Stimulated activated naive CD8-positive, alpha-beta T cell treated with anti-CD3 and anti-CD28 coated beads, Interleukin-15, amount 100 ng/mL, for 72 hours (primary cell): ENCODE measurements at regions not wholly inside any gene's neighbourhood (a gene's known extent, or its start where the extent isn't known, plus 50 kb on each side); places are given as distances from the start of the nearest gene placed in this dataset.

ENCODE experiments used
- ATAC-seq: fragments of 150-1000 bp; cut with Tn5 transposase; 2 replicates; pipeline ENCODE4 v1.10.0; 2021; ENCODE audit warnings: mild to moderate bottlenecking, moderate library complexity
- DNase-seq, 2 donors: peaks; one replicate each; pipeline ENCODE4 v3.0.0; 2021 to 2022
- H3K27ac Mint-ChIP-seq, 2 donors: one replicate each; pipeline ENCODE4 v1.8.0; 2022; ENCODE audit warnings: mild to moderate bottlenecking in 2 of 2, mixed read lengths in 2 of 2, moderate library complexity in 2 of 2
- H3K27me3 Mint-ChIP-seq: one replicate; pipeline ENCODE4 v1.8.0; 2022; ENCODE audit warnings: mixed read lengths
- H3K4me1 Mint-ChIP-seq: one replicate; pipeline ENCODE4 v1.8.0; 2022; ENCODE audit warnings: mild to moderate bottlenecking, mixed read lengths
- H3K4me3 Mint-ChIP-seq, 2 donors: one replicate each; pipeline ENCODE4 v1.8.0; 2022; ENCODE audit warnings: mild to moderate bottlenecking in 2 of 2, mixed read lengths in 2 of 2, moderate library complexity in 1 of 2
- H3K9me3 Mint-ChIP-seq, 2 donors: one replicate each; pipeline ENCODE4 v1.8.0; 2022; ENCODE audit warnings: mixed read lengths in 2 of 2

GRCh38 chr3:13254028-13254951 lies 165.8 kb downstream of the NUP210 start:
- Mint-ChIP-seq H3K4me1 (no peaks in the 10 kb centered on the region), H3K4me3 (no peak overlapping the region), H3K27ac (peak overlapping the region in 1 of 2 donors; percentile 34), H3K27me3 (peaks cover 14% of the 10 kb centered on the region), H3K9me3 (no peaks in the 10 kb centered on the region)
- no peak for DNase-seq
- no peak for ATAC-seq

- Mint-ChIP-seq H3K4me3 (no peak overlapping the region), H3K4me1 (no peaks in the 10 kb centered on the region), H3K27ac (no peak overlapping the region), H3K27me3 (peaks cover 14% of the 10 kb centered on the region), H3K9me3 (no peaks in the 10 kb centered on the region)
- no peak for DNase-seq
- ATAC-seq, result no peak
These were observed 166.7 kb downstream of the NUP210 start for GRCh38 chr3:13253208-13253937.

DNA sequence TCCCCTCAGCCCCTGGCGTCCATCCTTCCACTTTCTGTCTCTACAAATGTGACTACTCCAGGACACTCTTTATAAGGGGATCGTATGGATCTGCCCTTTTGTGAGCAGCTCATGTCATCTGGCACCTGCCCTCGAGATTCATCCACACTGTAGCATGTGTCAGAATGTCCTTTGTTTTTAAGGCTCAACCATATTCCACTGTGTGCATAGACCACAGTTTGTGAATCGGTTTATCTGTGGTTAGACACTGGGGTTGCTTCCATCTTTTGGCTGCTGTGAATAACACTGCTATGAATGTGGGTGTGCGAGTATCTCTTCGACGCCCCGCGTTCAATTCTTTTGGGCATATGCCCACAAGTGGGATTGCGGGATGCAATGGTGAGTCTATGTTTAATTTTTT lies 167.9 kb downstream of the NUP210 start:
- no peaks in the 10 kb centered on the region for H3K4me1 Mint-ChIP-seq
- H3K4me3 Mint-ChIP-seq, result no peak overlapping the region
- ATAC-seq (no peak), DNase-seq (no peak)
- H3K9me3 Mint-ChIP-seq, result no peaks in the 10 kb centered on the region
- no peak overlapping the region for H3K27ac Mint-ChIP-seq
- peaks cover 14% of the 10 kb centered on the region for H3K27me3 Mint-ChIP-seq

GRCh38 chr3:13251166-13251903 lies 168.8 kb downstream of the NUP210 start:
- DNase-seq (no peak), ATAC-seq (no peak)
- Mint-ChIP-seq H3K4me3 (no peak overlapping the region), H3K27me3 (peaks cover 14% of the 10 kb centered on the region), H3K27ac (no peak overlapping the region), H3K9me3 (no peaks in the 10 kb centered on the region), H3K4me1 (no peaks in the 10 kb centered on the region)

- no peak overlapping the region for H3K4me3 Mint-ChIP-seq
- ATAC-seq (no peak), DNase-seq (no peak)
- peaks cover 14% of the 10 kb centered on the region for H3K27me3 Mint-ChIP-seq
- no peaks in the 10 kb centered on the region for H3K9me3 Mint-ChIP-seq
- no peak overlapping the region for H3K27ac Mint-ChIP-seq
- no peaks in the 10 kb centered on the region for H3K4me1 Mint-ChIP-seq
These were observed 170.3 kb downstream of the NUP210 start for GRCh38 chr3:13249664-13250390.

GRCh38 chr3:13248640-13249039 lies 171.5 kb downstream of the NUP210 start:
- no peak for ATAC-seq
- Mint-ChIP-seq H3K4me3 (no peak overlapping the region), H3K27ac (no peak overlapping the region), H3K9me3 (no peaks in the 10 kb centered on the region), H3K4me1 (no peaks in the 10 kb centered on the region), H3K27me3 (peaks cover 14% of the 10 kb centered on the region)
- no peak for DNase-seq

DNA sequence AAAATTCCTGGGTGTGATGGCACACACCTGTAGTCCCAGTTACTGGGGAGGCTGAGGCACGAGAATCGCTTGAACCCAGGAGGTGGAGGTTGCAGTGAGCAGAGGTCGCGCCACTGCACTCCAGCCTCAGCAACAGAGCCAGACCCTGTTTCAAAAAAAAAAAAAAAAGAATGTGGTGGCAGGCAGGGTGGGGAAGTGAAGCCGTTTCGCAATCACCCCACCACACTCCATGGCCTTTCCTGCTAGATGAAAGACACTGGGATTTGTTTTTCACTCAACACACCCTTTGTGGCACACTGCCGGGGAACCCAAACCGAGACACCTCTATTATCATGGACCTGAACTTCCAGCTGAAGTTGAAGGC lies 172.4 kb upstream of the IQSEC1 start:
- ATAC-seq (no peak), DNase-seq (no peak)
- H3K27ac Mint-ChIP-seq, result no peak overlapping the region
- no peak overlapping the region for H3K4me3 Mint-ChIP-seq
- no peaks in the 10 kb centered on the region for H3K4me1 Mint-ChIP-seq
- H3K27me3 Mint-ChIP-seq, result peaks cover under 1% of the 10 kb centered on the region
- no peaks in the 10 kb centered on the region for H3K9me3 Mint-ChIP-seq

DNA sequence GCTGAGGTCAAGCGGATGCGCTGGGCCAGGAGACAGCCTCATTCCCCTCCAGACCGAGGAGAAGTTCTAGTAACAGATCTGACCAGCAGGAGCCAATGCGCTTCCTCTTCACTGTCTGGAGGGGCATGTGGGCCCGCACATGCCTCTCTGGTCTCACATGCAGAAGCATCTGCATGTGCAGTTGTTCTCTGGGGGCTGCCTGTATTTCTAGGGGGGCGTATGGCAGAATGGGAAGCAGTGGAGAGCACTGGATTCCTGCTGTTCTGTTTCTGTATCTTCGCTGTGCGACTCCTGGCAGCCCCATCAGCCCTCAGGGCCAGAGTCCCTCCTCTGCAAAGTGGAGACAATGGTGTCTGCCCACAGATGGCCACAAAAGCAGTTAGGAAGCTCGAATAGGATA lies 170.4 kb upstream of the IQSEC1 start:
- H3K27ac Mint-ChIP-seq, result peak overlapping the region in 1 of 2 donors; percentile 46
- ATAC-seq, result no peak
- no peak overlapping the region for H3K4me3 Mint-ChIP-seq
- H3K4me1 Mint-ChIP-seq, result no peaks in the 10 kb centered on the region
- no peaks in the 10 kb centered on the region for H3K9me3 Mint-ChIP-seq
- DNase-seq, result no peak
- H3K27me3 Mint-ChIP-seq, result no peaks in the 10 kb centered on the region

DNA sequence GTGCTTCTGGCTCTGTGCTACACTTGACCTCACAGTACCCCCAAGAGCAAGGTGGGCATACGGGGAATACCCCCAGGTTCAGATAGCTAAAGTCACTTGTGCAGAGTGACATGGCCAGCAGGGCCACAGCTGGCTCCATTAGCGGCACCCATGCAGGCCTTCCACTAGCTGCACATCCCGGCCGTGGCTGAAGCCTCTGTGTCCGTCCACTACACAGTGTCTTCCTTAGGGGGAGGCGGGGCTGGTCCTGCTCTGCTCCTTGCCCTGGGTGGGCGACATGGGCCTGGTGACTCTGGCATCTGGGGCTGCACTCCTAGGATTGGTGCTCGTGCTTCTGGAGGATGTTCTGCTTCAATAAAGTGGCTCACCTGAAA lies 169.1 kb upstream of the IQSEC1 start:
- no peak overlapping the region for H3K4me3 Mint-ChIP-seq
- no peak for ATAC-seq
- H3K27ac Mint-ChIP-seq, result no peak overlapping the region
- no peaks in the 10 kb centered on the region for H3K27me3 Mint-ChIP-seq
- no peaks in the 10 kb centered on the region for H3K9me3 Mint-ChIP-seq
- DNase-seq, result no peak
- H3K4me1 Mint-ChIP-seq, result no peaks in the 10 kb centered on the region

DNA sequence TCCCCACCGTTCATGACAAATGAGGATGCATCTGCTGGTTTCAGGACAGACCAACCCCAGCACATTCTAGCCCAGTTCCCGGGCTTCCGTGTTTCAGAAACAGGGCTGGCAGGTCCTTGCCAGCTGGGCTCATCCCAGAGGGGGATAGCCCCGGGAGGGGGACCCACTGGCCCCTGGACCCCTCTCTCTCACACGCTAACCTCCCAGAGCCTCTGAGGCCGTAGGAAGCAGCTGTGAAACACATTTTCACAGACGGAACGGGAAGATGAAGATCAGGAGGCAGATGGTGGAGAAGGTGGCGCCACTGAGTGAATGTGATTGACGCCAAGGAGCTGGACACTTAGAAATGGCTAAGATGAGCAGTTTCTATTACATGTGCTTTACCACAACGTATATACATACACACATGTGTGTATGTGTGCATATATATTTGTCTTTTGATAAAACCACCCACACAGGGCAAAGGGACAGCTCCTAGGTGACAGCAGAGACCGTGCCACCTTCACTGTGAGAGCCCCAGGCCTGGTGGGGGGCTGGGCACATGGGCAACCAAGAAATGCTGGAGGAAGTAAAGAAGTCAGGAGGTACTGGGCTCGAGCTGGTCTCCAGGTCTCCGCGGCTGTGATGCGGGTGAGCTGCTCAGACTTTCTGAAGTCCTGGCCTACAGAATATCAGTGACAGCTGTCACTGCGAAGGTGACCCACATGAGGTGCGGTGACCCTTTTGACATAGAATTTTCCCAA lies 168.6 kb upstream of the IQSEC1 start:
- Mint-ChIP-seq H3K4me1 (no peaks in the 10 kb centered on the region), H3K4me3 (no peak overlapping the region), H3K27me3 (no peaks in the 10 kb centered on the region), H3K27ac (no peak overlapping the region), H3K9me3 (no peaks in the 10 kb centered on the region)
- no peak for DNase-seq
- ATAC-seq, result no peak

DNA sequence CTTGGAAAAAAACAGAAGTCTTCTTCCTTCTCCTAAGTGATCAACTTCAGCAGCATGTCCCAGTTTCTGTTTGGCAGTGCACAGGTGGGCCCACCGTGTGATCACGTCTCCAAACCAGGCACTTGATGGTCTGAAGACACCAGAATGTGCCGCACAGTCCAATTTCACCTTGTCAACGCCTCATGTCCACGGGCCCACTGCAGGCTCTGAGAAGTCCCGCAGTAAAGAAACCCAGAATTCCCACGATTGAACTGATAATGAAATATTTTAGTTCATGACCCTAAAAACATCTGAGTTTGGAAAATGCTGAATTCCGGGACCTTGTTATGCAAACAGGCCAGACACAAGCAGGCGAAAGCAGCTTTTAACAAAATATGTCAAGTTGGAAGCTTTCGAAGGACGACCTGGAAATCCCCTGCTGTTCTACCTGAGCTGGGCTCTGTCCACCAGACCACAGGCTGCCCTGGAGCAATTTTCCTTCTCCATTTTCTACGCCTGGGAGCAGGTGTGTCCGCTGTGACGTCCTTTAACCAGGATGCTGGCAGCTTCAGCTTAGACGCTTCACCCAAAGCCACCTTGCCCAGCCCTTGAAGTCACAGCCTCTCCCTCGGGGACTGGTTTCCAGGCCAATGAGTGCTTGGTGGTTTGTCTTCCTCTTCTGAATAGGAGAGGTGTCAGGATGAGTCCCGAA lies 167.8 kb upstream of the IQSEC1 start:
- H3K4me3 Mint-ChIP-seq, result no peak overlapping the region
- H3K27me3 Mint-ChIP-seq, result no peaks in the 10 kb centered on the region
- no peak overlapping the region for H3K27ac Mint-ChIP-seq
- DNase-seq (no peak), ATAC-seq (no peak)
- H3K9me3 Mint-ChIP-seq, result no peaks in the 10 kb centered on the region
- no peaks in the 10 kb centered on the region for H3K4me1 Mint-ChIP-seq

GRCh38 chr3:13239467-13239760 lies 166.2 kb upstream of the IQSEC1 start:
- Mint-ChIP-seq H3K4me3 (no peak overlapping the region), H3K27me3 (peaks cover 13% of the 10 kb centered on the region), H3K9me3 (no peaks in the 10 kb centered on the region), H3K27ac (peak overlapping the region in 1 of 2 donors; percentile 57), H3K4me1 (peaks cover 16% of the 10 kb centered on the region)
- no peak for ATAC-seq
- DNase-seq, result no peak

- Mint-ChIP-seq H3K4me1 (peaks cover 21% of the 10 kb centered on the region), H3K4me3 (no peak overlapping the region), H3K27ac (no peak overlapping the region), H3K27me3 (peaks cover 17% of the 10 kb centered on the region), H3K9me3 (no peaks in the 10 kb centered on the region)
- no peak for ATAC-seq
- DNase-seq, result no peak
These were observed 165.6 kb upstream of the IQSEC1 start for GRCh38 chr3:13238687-13239466.
